ENCODE measurements at regions not wholly inside any gene's neighbourhood (a gene's known extent, or its start where the extent isn't known, plus 50 kb on each side); places are given as distances from the start of the nearest gene placed in this dataset.

GRCh38 chr5:6905423-6905822 is 192.2 kb downstream of the TENT4A start:
- Mint-ChIP-seq H3K27ac (no peak overlapping the region), H3K4me3 (no peak overlapping the region), H3K36me3 (ENCODE audit: low read depth) (no peaks in the 10 kb centered on the region), H3K4me1 (peaks cover 3% of the 10 kb centered on the region), H3K9me3 (no peaks in the 10 kb centered on the region), H3K27me3 (ENCODE audit: insufficient read depth) (no peaks in the 10 kb centered on the region)
- WGBS, 2 experiments (ENCODE audit: insufficient coverage in 1 of 2, insufficient read length in 1 of 2) = 86 to 88% methylated on average over 8 of the region's 8 CpGs
- H3K9me3 ChIP-seq (ENCODE audit: control insufficient read depth, low read length) = no peaks in the 10 kb centered on the region
- H3K4me3 ChIP-seq (ENCODE audit: low read length) = no peak overlapping the region
- H3K27me3 ChIP-seq (ENCODE audit: control insufficient read depth, insufficient read depth, low read length, poor library complexity, severe bottlenecking) = no peaks in the 10 kb centered on the region
- no peak for DNase-seq
- no peak overlapping the region for H3K9ac ChIP-seq (ENCODE audit: extremely low read depth, low read length, poor library complexity, severe bottlenecking)
- H3K36me3 ChIP-seq (ENCODE audit: control insufficient read depth, insufficient read depth, low read length) = no peaks in the 10 kb centered on the region
- H3K4me1 ChIP-seq (ENCODE audit: control insufficient read depth, insufficient read depth, low read length) = no peaks in the 10 kb centered on the region
- H3K27ac ChIP-seq (ENCODE audit: low read depth, low read length) = no peak overlapping the region
- no peak for TF ChIP-seq CTCF (conservative IDR thresholded peaks at IDR 0.05)

GRCh38 chr5:6905883-6906282 is 192.7 kb downstream of the TENT4A start:
- Histone ChIP-seq H3K4me3 (ENCODE audit: low read length) (no peak overlapping the region), H3K4me1 (ENCODE audit: control insufficient read depth, insufficient read depth, low read length) (no peaks in the 10 kb centered on the region), H3K9ac (ENCODE audit: extremely low read depth, low read length, poor library complexity, severe bottlenecking) (no peak overlapping the region), H3K27ac (ENCODE audit: low read depth, low read length) (no peak overlapping the region), H3K9me3 (ENCODE audit: control insufficient read depth, low read length) (no peaks in the 10 kb centered on the region), H3K36me3 (ENCODE audit: control insufficient read depth, insufficient read depth, low read length) (no peaks in the 10 kb centered on the region), H3K27me3 (ENCODE audit: control insufficient read depth, insufficient read depth, low read length, poor library complexity, severe bottlenecking) (no peaks in the 10 kb centered on the region)
- 87 to 93% methylated on average over 3 to 5 of the region's 5 CpGs for WGBS, 2 experiments (ENCODE audit: insufficient coverage in 1 of 2, insufficient read length in 1 of 2)
- Mint-ChIP-seq H3K36me3 (ENCODE audit: low read depth) (no peaks in the 10 kb centered on the region), H3K27ac (no peak overlapping the region), H3K4me1 (peaks cover 2% of the 10 kb centered on the region), H3K9me3 (no peaks in the 10 kb centered on the region), H3K4me3 (no peak overlapping the region), H3K27me3 (ENCODE audit: insufficient read depth) (no peaks in the 10 kb centered on the region)
- TF ChIP-seq CTCF (conservative IDR thresholded peaks at IDR 0.05) = no peak
- DNase-seq = no peak

- DNase-seq = no peak
- Histone ChIP-seq H3K27me3 (ENCODE audit: control insufficient read depth, insufficient read depth, low read length, poor library complexity, severe bottlenecking) (no peaks in the 10 kb centered on the region), H3K4me1 (ENCODE audit: control insufficient read depth, insufficient read depth, low read length) (no peaks in the 10 kb centered on the region), H3K9ac (ENCODE audit: extremely low read depth, low read length, poor library complexity, severe bottlenecking) (no peak overlapping the region), H3K27ac (ENCODE audit: low read depth, low read length) (no peak overlapping the region), H3K36me3 (ENCODE audit: control insufficient read depth, insufficient read depth, low read length) (no peaks in the 10 kb centered on the region), H3K9me3 (ENCODE audit: control insufficient read depth, low read length) (no peaks in the 10 kb centered on the region), H3K4me3 (ENCODE audit: low read length) (no peak overlapping the region)
- Mint-ChIP-seq H3K27me3 (ENCODE audit: insufficient read depth) (no peaks in the 10 kb centered on the region), H3K9me3 (no peaks in the 10 kb centered on the region), H3K36me3 (ENCODE audit: low read depth) (no peaks in the 10 kb centered on the region), H3K4me1 (peaks cover 1% of the 10 kb centered on the region), H3K27ac (no peak overlapping the region), H3K4me3 (no peak overlapping the region)
- TF ChIP-seq CTCF (conservative IDR thresholded peaks at IDR 0.05) = no peak
- WGBS, 2 experiments (ENCODE audit: insufficient coverage in 1 of 2, insufficient read length in 1 of 2) = 80 to 90% methylated on average over 8 of the region's 8 CpGs
Observed at GRCh38 chr5:6907320-6907918, 194.2 kb downstream of the TENT4A start.

Measured in endodermal cell (in vitro differentiated cells).